D341Med (cell line): ENCODE measurements at regions not wholly inside any gene's neighbourhood (a gene's known extent, or its start where the extent isn't known, plus 50 kb on each side); places are given as distances from the start of the nearest gene placed in this dataset.

Source experiments
- DNase-seq: peaks from one replicate; pipeline ENCODE4 v3.0.0; 2012; ENCODE audit warnings: low spot score

GRCh38 chr2:64854773-64855237, 134.4 kb upstream of the SLC1A4 start:
- DNase-seq = no peak

DNA sequence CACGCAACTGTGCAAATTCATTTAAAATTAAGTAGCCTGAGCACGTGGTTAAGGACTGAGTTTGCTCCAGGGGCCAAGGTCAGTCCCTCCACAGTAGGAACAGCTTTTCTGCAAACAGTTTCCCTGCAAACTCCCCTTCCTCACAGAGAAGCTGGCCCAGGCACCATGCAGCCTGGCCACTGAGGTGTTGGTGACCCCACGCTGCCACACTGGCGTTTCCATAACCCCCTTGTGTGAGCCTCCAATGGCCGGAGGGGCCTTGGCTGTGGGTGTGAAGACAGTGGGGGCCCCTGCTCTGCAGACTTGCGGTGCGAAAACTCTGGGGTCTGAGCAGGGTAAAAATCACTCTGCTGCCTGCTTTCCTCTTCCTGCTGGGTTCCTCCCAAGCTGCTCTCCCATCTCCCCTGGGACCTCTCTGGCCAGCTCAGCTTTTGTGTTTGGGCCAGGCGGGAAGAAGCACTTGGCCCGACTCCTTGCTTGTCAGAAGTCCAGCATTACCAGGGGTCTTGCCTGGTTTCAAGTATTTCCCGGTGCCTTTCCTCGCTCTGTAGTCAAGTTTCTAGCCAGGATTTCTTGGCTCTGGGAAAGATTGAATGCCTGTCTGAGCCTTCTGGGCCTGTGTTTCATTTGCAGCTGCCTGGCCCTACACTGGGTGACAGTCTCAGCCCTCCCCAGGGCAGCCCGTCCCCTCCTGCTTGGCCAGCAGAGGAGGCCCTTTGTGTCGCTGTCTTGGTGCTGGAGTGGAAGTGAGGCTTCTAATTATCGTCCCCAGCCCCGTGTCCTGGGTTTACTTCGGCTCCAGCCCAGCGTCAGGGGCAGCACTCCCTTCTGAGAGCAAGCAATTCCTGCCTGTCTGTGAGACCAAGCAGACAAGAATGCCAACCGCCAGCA, 131.4 kb upstream of the SLC1A4 start:
- DNase-seq = no peak

DNA sequence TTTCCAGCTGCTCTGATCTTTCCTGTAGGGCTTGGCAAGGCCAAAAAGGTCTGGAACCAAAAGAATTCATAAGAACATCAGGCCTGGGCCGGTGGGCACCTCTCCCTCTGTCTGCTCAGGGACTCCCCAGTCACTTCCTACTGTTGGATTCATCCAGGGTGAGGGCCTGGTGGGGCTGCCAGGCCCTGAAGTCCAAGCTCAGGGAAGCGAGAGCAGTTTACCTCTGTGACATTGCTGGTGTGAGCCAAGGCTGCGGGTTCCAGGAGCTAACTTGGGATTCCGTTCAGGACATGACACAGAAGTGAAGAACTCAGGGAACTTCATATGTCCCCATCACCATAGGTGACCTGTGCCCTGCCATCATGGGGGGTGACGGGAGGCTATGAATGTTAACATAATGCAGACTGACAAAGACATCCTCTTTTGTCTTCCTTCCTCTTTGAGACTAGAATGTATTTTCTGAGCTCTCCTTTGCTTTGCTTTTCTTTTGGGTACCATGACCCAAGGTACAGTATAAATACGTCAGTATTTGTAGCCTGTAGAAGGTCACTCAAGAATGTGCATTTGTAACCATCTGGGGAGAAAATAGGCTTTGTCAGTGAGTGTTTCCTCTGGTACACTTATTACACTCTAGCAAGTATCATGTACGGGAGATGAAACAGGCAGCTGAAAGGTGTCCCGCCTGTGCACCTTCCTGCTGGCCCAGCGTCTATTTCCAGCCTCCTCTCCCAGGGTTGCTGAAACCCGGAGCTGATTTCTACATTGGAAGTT, 130.5 kb upstream of the SLC1A4 start:
- DNase-seq = no peak

GRCh38 chr2:64859312-64860212, 129.6 kb upstream of the SLC1A4 start:
- DNase-seq = no peak

DNA sequence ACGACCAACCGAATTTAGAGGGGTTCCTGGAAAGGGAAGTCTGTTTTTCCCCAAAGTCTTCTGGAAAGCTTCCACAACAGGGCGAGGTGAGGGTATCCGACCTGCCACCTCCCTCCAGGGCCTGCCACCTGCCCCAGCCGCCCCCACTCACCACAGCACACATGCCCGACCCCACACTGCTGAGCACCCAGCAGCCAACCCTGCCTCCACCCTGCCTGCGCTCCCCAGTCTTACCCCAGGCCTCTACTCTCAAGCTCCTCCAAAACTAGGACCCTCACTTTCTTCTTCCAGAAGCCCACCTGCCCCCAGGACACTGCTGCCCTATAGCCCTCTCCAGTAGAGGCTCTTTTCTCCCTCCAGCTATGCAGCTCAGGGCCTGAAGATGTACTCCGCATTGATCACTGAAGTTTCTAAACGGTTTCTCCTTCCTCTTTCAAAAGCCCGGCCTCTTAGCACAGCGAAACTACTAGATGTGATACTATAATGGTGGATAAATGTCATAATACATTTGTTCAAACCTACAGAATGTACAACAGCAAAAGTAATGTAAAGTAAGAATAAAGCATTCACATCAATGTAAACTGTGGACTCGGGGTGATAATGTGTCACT, 128.8 kb upstream of the SLC1A4 start:
- no peak for DNase-seq

DNA sequence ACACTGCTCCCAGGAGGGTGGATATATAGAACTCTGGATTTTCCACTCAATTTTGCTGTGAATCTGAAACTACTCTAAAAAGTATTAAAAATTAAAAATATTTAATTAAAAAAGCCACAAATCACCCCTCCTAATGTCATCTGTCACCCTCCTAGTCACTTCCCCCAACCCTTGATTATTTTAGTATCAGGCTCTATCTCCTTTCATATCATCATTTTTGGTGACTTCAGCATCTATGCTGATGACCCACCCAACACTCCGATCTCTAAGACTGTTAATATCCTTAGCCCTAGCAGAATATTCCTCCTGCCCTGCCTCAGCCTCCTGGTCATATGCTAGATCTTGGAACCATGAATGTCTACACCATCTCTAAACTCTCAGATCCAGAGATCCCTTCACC, 128.3 kb upstream of the SLC1A4 start:
- DNase-seq = no peak

DNA sequence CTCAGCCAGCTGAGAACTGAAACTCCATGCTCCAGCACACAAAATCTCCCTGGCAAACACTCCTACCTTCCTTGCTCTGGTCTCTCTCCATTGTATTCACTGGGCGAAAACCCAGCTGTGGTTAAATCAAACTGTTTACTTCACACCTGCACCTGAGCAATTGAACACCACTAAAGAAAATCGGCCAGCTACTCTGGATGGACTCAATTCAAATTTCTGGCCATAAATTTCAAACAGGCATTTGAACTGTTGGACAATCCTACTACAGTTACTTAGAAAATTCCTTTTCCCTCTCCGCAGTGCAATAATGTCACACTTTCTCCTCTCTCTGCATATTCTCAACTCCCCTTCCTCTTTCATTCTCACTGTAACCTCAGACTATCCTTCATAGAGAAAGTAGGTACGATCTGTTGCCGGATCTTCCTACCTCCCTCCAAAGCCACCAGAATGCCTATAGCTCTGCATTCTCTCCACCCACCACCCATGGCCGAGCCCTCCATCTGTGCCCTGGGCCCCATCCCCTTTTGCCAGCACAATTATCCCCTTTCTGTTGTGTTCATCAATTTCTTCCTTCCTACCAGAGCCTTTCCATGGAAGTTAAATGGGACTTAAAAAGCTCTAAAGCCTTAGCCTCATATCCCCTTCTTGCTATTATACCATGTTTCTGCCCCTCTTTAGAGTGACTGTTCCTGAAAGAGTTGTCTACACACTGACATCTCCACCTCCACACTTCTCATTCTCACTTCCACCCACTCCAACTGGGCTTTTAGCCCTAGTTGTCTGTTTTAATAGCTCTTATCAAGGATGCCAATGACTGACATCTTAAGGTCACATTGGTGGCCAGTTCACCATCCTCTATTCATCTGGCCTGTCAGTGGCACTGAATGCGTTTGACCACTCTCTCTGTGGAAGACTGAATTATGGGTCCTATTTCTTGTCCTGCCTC, 127.5 kb upstream of the SLC1A4 start:
- no peak for DNase-seq

GRCh38 chr2:64862623-64863022, 126.6 kb upstream of the SLC1A4 start:
- no peak for DNase-seq

DNA sequence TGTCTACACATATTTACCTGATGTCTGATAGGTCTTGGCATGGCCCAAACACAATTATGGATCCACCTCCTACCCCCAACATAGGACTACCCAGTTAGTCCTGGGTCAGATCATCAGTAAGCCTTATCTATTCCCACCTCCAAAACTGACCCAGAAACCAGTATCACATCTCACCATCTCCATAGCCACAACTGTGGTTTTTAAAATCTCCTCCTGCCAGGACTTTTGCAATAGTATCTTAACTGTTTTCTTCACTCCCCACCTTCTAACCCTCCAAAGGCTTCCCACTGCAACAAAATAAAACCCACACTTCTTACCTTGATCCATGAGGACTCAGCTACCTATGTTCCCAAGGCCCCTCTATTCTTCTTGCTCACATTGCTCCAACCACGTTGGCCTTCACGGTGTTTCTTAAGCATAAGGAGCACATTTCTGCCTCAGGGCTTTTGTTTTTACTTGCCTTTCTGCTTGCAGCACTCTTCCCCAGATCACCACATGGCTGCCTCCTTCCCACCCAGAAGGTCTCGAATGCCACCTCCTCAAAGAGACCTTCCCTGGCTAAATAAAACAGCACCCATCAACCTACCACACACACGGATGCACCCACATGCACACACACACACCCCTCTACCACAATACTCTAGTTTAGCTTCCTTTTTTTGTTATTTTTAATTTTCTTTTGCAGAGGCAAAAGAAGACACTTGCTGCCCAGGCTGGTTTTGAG, 125.9 kb upstream of the SLC1A4 start:
- DNase-seq = no peak

GRCh38 chr2:64865073-64865830, 123.9 kb upstream of the SLC1A4 start:
- peak; percentile 94 for DNase-seq

- DNase-seq = no peak
Measured at GRCh38 chr2:64865831-64866345, 123.3 kb upstream of the SLC1A4 start.

DNA sequence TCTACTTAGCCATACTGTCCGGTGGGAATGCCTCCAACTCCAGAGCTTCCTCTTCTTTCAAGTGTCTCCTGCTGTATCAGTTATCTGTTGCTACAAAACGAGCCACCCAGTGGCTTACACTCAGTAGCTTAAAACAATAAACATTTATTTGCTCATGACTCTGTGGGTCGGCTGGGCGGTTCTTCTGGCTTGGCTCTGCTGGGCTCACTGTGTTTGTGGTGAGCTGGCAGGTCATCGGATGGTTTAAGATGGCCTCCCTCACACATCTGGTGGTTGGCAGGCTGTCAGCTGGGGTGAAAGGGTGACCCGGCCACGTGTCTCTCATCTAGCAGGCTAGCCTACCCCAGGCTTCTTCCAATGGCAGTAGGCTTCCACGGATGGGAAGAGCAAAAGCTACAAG, 122.4 kb upstream of the SLC1A4 start:
- DNase-seq = no peak

DNA sequence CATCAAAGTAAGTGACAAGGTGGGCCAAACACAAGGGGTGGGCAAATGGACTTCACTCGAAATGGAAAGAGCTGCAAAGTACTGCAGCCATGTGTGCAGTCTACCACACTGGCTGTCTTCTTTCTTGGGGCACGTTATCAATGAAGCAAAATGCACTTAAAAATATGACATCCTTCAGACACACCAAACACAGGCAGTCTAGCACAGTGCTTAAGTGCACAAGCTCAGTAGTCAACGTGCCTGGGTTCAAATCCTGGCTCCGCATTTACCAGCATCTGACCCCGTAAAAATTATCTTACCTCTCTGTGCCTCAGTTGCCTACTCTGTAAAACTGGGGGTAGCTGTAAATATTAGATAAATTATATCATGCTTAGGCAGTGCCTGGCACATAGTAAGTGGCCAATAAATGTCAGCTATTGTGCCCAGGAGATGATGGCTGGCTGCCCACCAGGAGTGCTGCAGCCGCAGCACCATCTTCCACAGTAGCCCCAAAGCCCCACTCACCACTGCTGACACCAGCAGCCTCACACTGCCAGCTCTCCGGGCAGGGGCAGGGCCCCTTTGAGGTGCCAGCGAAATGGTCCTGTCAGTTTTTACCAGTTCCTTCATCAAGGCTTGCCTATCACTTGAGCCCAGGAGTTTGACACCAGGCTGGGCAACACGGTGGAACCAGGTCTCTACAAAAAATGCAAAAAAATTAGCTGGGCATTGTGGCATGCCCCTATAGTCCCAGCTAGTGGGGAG, 121.8 kb upstream of the SLC1A4 start:
- DNase-seq = no peak

- DNase-seq = no peak
Measured at GRCh38 chr2:64869126-64869525, 120.1 kb upstream of the SLC1A4 start.

- DNase-seq = peak; percentile 86
Measured at GRCh38 chr2:64873472-64873924, 115.7 kb upstream of the SLC1A4 start.

DNA sequence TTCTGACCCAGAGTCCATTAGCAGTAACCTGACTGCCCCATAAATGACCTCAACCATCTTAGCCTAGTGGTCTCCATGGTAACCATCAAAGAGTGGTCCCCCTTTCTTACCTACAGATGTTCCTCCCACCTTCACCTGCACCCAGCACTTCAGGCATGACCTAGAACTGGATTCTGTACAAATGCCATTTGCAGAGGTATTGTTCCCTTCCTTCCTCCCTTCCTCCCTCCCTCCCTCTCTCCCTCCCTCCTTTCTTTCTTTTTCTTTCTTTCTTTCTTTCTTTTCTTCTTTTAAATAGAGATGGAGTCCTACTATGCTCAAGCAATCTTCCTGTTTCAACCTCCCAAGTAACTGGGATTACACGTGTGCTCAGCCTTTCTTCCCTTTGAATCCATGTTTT, 114.6 kb upstream of the SLC1A4 start:
- no peak for DNase-seq

DNA sequence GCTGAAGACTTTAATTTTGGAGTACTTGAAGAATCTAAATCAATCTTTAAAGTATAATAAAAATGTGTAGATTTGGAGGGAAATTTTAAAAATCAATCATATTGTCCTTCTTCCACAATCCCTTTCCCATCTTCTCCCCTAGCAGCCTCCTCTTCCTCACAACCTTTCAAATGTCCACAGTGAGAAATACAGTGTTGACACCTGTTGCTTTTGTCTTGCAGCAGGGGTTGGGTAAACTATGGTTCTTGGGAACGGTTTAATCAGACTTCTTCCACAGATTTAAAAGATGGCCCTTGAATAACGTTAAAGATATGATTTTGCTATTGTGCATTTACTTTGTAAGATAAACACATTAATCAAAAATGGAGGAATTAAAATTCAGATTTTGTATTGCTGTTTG, 113.8 kb upstream of the SLC1A4 start:
- DNase-seq = no peak

DNA sequence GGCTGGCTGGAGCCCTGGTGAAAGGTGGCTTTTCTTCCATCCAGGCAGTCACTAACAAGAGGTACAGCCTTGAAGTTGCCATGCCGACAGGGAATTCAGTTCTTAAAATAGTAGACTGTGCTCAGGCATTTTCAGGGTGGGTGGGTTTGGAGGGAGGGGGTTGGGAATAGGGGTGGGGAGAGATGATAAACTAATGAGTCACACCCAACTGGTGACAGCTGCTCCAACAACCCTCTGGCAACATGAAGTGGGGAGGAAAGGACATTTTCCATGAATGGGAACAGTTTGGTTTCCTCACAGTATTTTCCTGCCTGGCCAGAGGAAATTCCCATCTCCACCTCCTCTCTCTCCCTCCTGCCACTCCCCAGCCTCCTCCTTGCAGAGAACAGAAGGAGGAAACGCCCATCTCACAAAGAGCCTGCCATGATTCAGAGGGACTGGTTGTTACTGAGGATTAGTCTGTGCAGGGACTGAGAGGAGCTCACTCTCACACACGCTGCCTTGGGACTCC, 113.0 kb upstream of the SLC1A4 start:
- peak; percentile 49 for DNase-seq
